Cardiac septum (tissue), 1 donor: ENCODE measurements at regions not wholly inside any gene's neighbourhood (a gene's known extent, or its start where the extent isn't known, plus 50 kb on each side); places are given as distances from the start of the nearest gene placed in this dataset.
"Not testable (repeated sequence)": the region's sequence is repeated elsewhere in the genome, so short reads cannot be mapped to it uniquely, and the experiment has no call there.

Experiments used
- DNase-seq: peaks from one replicate; pipeline ENCODE4 v3.0.0-alpha.2; 2020; ENCODE audit warnings: low spot score
- intact Hi-C: fragments of 100-400 bp; cut with DNase I; formaldehyde crosslinking; loops from one replicate; pipeline ENCODE4 v1.14.0; 2022
- donor health status: DM: no; HTN: no; CAD: no.

- DNase-seq = no peak
- intact Hi-C loops = no loop called here
Observed at GRCh38 chr16:47978491-47979163, 177.2 kb downstream of the ABCC12 start.

- intact Hi-C loops = no loop called here
- no peak for DNase-seq
Observed at GRCh38 chr16:47977802-47978201, 178.0 kb downstream of the ABCC12 start.

DNA sequence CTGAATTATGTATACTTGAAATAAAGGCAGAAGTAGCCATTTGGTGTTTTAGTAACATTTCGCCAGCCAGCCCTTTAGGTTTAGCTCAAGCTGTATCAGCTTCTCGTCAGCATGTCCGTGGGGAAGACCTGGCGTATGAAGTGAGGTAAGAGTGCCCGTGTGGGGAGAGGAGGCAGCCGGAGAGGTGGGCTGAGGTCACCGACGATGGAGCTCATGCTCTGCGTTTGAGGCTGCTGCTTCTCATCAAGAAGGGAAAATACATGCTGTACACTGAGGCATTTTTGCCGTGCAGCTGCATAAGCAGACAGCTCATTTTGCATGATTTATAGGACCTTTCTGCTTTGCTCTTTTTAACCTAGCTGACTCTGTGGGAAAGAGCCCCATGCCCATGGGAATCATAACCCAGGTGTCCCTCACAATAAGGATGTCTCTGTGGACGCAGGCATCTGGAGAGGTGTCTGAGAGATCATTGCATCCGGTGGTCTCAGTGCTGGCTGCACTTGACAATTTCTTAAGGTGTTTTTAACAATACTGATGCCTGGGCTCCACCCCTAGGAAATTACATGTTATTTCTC is 179.1 kb downstream of the ABCC12 start:
- DNase-seq = no peak
- intact Hi-C loops = no loop called here

- DNase-seq, intact Hi-C loops: not testable (repeated sequence)
Observed at GRCh38 chr16:47974971-47975370, 180.8 kb downstream of the ABCC12 start.

DNA sequence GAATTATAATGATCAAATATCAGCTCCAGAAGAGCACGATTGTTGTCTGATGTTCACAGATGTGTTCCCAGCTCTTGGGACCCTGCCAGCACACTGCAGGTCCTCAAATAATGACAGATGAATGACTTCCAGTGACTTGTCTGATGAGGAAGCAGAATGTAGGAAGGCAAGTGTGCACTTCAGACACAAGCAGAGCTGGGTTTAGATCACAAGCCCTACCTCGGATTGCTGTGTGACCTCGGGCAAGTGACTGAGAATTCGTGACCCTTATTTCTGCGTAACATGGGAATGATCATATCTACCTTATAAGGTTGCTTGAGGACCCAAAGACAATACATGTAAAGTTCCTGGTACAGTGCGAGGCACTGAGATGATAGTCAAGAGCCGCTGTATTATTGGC is 182.2 kb downstream of the ABCC12 start:
- intact Hi-C loops = no loop called here

DNA sequence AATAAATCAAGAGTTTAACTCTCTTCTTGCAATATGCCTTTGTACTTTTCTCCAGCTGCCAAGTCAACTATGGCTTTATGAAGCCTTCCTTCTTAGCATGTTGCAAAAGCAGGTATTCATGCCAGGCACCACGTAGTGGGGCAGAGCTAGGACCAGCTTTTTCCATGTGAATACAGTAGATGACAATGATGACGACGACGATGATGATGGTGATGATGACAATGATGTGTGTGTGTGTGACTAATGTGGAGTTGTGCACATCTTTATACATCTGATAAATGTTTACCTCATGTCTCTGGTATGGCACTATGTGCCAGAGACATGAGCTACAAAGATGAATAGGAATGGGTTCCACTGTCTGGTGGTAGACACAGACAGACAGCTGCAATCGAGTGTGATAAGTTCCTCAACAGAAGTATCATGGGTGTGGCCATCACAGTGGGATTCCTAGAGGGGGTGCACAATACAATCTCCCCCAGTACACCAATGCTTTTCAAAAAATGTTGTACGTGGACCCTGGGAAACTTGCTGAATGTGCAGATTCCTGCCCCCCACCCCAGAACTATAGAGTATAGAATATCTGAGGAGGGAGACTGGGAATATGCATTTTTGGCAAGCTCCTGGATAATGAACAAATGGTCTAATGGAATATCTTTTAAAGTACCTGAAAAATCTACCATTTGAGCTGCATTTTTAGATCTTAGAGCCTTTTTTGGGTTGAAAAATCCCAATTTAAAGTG is 183.4 kb downstream of the ABCC12 start:
- no peak for DNase-seq
- intact Hi-C loops = no loop called here

More for the DNA sequence above, 182.2 kb downstream of the ABCC12 start:
- DNase-seq = no peak

GRCh38 chr16:47971225-47971624 is 184.6 kb downstream of the ABCC12 start:
- intact Hi-C loops = no loop called here
- no peak for DNase-seq

DNA sequence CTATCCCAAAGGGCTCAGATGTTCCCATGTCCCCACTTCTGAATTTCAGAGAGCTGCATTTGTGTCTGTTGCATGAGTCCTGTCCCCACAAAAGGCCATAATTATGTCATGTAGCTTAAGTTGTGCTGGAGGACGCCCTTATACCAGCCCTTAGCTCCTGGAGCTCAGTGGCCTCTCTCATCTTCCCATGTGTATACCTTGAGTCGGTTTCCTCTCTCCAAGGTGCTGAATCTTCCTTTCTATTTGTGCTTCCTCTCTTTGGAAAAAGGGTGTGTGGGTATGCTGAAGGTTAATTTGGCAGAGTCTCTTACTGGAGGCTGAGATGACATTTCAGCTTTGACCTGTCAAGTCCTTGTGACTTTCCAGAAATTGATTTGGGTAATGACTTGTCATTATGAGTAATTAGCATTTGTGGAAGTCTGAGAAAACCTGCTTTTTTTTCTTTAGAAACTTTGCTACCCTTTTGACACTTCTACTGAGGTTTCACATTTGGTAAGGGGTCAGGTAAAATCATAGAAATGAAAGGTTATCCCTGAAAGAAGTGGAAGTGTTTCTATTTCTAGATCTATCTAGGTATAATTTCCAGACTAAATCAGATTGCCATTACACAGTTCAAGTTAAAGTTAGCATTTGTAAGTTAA is 185.4 kb downstream of the ABCC12 start:
- no peak for DNase-seq

GRCh38 chr16:47967374-47967773 is 188.4 kb downstream of the ABCC12 start:
- no peak for DNase-seq
- intact Hi-C loops = no loop called here

More for the DNA sequence above, 185.4 kb downstream of the ABCC12 start:
- intact Hi-C loops = no loop called here

DNA sequence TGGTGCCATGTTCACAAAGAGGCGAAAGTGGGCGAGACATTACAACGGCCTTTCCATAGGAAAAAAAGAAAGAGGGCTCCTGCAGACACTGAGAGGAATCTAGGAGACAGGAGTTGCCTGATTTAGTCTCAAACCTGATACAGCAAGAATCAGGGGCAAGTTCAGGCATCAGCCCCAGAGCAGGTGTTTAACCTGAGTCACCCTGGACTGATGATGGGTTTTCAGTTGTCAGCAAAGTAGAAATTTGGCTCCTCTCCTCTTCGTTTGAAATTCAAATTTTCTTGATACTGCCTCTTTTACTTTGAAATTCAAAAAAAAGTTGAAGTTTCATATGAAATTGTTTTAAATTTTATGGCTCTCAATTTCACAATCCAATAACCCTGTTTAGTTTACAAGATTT is 189.5 kb downstream of the ABCC12 start:
- DNase-seq = no peak
- intact Hi-C loops = no loop called here

DNA sequence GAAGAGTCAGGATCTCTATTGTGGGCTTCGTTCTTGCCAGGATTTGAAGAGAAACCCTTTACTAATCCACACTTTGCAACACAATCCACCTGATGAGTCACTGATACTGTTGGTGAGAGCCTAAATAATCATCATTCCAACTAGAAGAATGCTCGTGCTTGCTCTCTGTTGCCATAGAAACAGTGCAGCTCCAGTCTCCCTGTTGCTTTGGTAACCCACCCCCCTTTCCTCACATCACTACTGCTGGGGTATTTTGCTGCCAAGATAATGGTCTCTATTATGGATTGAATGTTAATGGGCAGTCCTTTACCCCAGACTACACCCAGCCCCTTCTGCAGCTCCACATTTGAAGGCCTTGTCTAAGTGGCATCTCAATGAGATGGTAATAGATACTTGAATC is 190.4 kb downstream of the ABCC12 start:
- intact Hi-C loops = no loop called here
- DNase-seq = no peak

DNA sequence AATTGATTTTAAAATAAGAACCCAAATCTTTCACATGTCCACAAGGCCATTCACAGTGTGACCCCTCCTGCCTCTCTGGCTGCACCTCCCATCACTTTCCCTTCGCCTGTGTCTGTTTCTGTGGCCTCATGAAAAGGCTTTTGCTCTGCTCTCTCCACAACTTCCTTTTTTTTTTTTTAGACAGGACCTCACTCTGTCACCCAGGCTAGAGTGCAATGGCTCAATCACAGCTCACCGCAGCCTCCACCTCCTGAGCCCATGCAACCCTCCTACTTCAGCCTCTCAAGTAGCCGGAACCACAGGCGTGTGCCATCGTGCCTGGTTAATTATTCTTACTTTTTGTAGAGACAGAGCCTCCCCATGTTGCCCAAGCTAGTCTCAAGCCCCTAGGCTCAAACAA is 197.1 kb downstream of the ABCC12 start:
- intact Hi-C loops = no loop called here
- no peak for DNase-seq

DNA sequence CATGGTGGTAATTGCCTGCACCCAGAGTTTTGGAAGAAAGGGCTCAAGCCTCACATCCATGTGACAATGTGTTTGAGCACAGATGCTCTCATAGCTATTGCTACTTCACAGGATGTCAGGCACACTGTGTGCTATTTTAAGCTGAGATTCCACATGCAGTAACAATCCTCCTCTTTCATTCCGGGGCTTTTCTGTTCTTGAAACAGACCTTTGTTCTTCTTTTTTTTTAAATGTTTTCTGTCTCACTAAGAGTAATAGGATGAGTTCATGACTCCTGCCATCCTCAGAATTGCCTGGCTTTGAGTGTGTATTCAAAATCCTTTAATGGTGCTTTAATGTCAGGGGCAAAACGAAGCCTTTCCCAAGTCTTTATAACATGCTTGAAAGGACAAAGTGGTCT is 198.9 kb downstream of the ABCC12 start:
- intact Hi-C loops = no loop called here
- DNase-seq = no peak

- DNase-seq = no peak
- intact Hi-C loops = no loop called here
Observed at GRCh38 chr16:47949714-47950113, 206.1 kb downstream of the ABCC12 start.

GRCh38 chr16:47949276-47949675 is 206.5 kb downstream of the ABCC12 start:
- intact Hi-C loops = no loop called here
- DNase-seq = no peak

GRCh38 chr16:47947723-47948122 is 208.1 kb downstream of the ABCC12 start:
- no peak for DNase-seq
- intact Hi-C loops = no loop called here

GRCh38 chr16:47946092-47946491 is 209.7 kb downstream of the ABCC12 start:
- DNase-seq = no peak
- intact Hi-C loops = no loop called here

DNA sequence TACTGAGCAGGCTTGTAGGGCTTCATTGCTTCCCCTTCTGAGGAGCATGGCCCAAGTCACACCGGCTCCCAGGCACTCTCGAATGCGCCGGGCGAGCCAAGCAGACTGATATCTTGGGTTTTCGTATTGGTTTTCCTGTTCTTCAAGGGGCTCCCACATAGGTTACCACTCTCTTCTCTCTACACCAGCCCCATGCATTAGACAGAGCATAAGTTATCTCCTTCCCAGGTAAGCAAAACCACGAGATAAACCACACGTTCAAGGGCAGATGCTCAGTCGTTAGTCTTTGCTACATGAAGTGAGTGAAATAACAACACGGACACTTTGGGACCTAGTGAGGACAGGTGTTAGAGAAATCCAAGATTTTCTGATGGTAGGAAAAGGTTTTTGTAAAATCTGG is 211.2 kb downstream of the ABCC12 start:
- DNase-seq = no peak
- intact Hi-C loops = no loop called here

DNA sequence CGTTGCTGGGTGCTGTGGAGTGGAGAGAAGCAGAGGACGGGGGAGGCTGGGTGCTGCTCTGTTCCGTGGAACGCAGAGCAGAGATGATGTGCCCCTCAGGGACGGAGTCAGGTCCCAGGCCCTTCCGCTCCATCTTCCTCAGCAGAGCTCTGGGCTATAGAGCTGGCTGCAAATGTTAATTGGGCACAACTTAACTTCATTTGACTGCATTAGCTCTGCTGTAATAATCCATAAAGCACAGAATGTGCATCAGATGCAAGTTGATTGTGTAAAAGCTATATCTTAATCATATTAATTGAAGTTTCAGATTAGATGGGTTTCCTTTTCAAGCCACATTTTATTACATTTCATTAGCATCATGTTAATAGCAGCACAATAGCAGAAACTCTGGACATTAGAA is 212.6 kb downstream of the ABCC12 start:
- intact Hi-C loops = no loop called here
- no peak for DNase-seq

- no peak for DNase-seq
- intact Hi-C loops = no loop called here
Observed at GRCh38 chr16:47940466-47940865, 215.3 kb downstream of the ABCC12 start.

GRCh38 chr16:47939680-47940079 is 216.1 kb downstream of the ABCC12 start:
- intact Hi-C loops = no loop called here
- DNase-seq = no peak
